Parathyroid adenoma (tissue), 2 donors: ENCODE measurements at regions not wholly inside any gene's neighbourhood (a gene's known extent, or its start where the extent isn't known, plus 50 kb on each side); places are given as distances from the start of the nearest gene placed in this dataset.

Source experiments
- H2AFZ ChIP-seq: fragments of 300-600 bp; sonication (generic); one replicate; pipeline ENCODE4 v1.7.0; 2017; ENCODE audit warnings: antibody characterized with exemption, mild to moderate bottlenecking
- H3K27ac ChIP-seq: fragments of 300-600 bp; sonication (generic); one replicate; pipeline ENCODE4 v1.7.0; 2017
- H3K27me3 ChIP-seq: fragments of 300-600 bp; sonication (generic); one replicate; pipeline ENCODE4 v1.7.0; 2017; ENCODE audit warnings: low read length; ENCODE audit not compliant: control insufficient read depth, insufficient read depth
- H3K36me3 ChIP-seq: fragments of 300-600 bp; sonication (generic); one replicate; pipeline ENCODE4 v1.7.0; 2017; ENCODE audit warnings: low read length; ENCODE audit not compliant: control insufficient read depth, insufficient read depth
- H3K4me1 ChIP-seq: fragments of 300-600 bp; sonication (generic); one replicate; pipeline ENCODE4 v1.7.0; 2017; ENCODE audit warnings: control low read depth
- H3K4me2 ChIP-seq: fragments of 300-600 bp; sonication (generic); one replicate; pipeline ENCODE4 v1.7.0; 2017; ENCODE audit warnings: low read length
- H3K4me3 ChIP-seq: fragments of 300-600 bp; sonication (generic); one replicate; pipeline ENCODE4 v1.7.0; 2017; ENCODE audit warnings: low read depth, low read length
- H3K79me2 ChIP-seq: fragments of 300-600 bp; sonication (generic); one replicate; pipeline ENCODE4 v1.7.0; 2017; ENCODE audit warnings: control low read depth
- H3K9ac ChIP-seq: fragments of 300-600 bp; sonication (generic); one replicate; pipeline ENCODE4 v1.7.0; 2017; ENCODE audit warnings: mild to moderate bottlenecking
- H3K9me3 ChIP-seq: fragments of 300-600 bp; sonication (generic); one replicate; pipeline ENCODE4 v1.7.0; 2017; ENCODE audit warnings: low read length; ENCODE audit not compliant: control insufficient read depth
- TF ChIP-seq, protein P1 (sequence below): fragments of 300-600 bp; sonication (generic); IDR thresholded peaks from one replicate; pipeline ENCODE4 v1.7.0; 2017; ENCODE audit warnings: antibody characterized with exemption, mild to moderate bottlenecking
- donor health status: primary hyperparathyroidism.

DNA sequence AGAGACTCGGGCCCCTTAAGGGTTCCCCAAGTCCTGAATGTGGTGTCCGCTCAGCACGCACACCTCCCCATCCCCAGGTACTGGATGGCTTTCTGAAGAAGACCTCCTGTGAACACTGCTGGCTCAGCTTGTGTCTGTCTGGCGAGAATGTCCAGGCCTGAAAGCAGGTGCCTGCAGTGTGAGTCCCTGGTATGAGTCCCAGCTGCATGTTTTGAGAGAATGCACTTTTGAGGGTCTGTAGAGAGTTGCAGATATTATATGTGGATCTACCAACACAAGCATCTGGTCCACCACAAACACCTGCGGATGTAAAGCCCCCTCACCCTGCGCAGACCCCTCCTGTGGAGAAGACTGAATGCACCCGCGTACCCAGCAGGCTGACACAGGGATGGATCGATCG, 1308.9 kb downstream of the TBC1D22A start:
- Histone ChIP-seq H3K27ac (no peak overlapping the region), H3K4me2 (no peak overlapping the region), H3K36me3 (no peaks in the 10 kb centered on the region), H2AFZ (no peak overlapping the region), H3K9me3 (no peaks in the 10 kb centered on the region), H3K79me2 (no peaks in the 10 kb centered on the region), H3K27me3 (no peaks in the 10 kb centered on the region), H3K4me1 (no peaks in the 10 kb centered on the region), H3K9ac (no peak overlapping the region), H3K4me3 (no peak overlapping the region)
- TF ChIP-seq, protein P1, sequence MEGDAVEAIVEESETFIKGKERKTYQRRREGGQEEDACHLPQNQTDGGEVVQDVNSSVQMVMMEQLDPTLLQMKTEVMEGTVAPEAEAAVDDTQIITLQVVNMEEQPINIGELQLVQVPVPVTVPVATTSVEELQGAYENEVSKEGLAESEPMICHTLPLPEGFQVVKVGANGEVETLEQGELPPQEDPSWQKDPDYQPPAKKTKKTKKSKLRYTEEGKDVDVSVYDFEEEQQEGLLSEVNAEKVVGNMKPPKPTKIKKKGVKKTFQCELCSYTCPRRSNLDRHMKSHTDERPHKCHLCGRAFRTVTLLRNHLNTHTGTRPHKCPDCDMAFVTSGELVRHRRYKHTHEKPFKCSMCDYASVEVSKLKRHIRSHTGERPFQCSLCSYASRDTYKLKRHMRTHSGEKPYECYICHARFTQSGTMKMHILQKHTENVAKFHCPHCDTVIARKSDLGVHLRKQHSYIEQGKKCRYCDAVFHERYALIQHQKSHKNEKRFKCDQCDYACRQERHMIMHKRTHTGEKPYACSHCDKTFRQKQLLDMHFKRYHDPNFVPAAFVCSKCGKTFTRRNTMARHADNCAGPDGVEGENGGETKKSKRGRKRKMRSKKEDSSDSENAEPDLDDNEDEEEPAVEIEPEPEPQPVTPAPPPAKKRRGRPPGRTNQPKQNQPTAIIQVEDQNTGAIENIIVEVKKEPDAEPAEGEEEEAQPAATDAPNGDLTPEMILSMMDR: no peak

DNA sequence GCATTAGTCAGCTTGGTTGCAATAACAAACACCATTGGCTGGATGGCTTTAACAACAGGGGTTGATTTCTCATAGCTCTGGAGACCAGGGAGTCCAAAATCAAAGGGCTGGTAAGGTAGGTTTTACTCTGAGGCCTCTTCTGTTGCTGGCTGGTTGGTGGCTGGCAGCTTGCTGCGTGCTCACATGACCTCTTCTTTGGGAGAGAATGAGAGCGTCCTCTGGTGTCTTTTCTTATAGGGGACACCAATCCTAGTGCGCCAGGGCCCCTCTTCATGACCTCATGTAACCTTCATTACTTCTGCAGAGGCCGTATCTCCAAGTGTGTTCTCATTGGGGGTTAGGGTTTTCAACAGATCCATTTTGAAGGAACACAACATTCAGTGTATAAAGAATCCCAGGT, 1308.3 kb downstream of the TBC1D22A start:
- Histone ChIP-seq H3K9ac (no peak overlapping the region), H3K27me3 (no peaks in the 10 kb centered on the region), H3K9me3 (no peaks in the 10 kb centered on the region), H2AFZ (no peak overlapping the region), H3K4me3 (no peak overlapping the region), H3K79me2 (no peaks in the 10 kb centered on the region), H3K4me2 (no peak overlapping the region), H3K4me1 (no peaks in the 10 kb centered on the region), H3K27ac (no peak overlapping the region), H3K36me3 (no peaks in the 10 kb centered on the region)
- TF ChIP-seq, protein P1: no peak

- Histone ChIP-seq H3K27me3 (no peaks in the 10 kb centered on the region), H3K27ac (no peak overlapping the region), H3K36me3 (no peaks in the 10 kb centered on the region), H3K4me2 (no peak overlapping the region), H3K4me1 (no peaks in the 10 kb centered on the region), H3K79me2 (no peaks in the 10 kb centered on the region), H3K9ac (no peak overlapping the region), H2AFZ (no peak overlapping the region), H3K9me3 (no peaks in the 10 kb centered on the region), H3K4me3 (no peak overlapping the region)
- TF ChIP-seq, protein P1: no peak
Observed at GRCh38 chr22:48070083-48070482, 1307.6 kb downstream of the TBC1D22A start.

DNA sequence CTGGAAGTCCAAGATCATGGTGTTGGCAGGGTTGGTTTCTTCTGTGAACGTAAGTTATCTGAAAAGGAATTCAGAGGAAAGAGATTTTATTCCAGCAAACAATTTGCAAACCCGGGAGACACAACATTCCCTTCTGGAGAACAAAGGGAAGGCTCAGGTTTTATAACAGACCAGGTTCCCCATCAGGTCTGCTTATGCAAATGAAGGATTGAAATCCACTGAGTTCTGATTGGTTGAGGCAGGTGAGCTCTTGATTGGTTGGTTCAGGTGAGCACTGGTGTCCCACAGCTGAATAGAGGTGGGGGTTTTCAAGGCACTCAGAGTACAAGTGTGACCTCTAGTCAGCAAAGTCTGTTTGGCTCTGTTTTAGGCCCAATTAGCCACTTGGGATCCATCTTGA, 1306.8 kb downstream of the TBC1D22A start:
- H3K9me3 ChIP-seq: no peaks in the 10 kb centered on the region
- H3K36me3 ChIP-seq: no peaks in the 10 kb centered on the region
- no peaks in the 10 kb centered on the region for H3K79me2 ChIP-seq
- H3K9ac ChIP-seq: no peak overlapping the region
- TF ChIP-seq, protein P1: no peak
- H3K4me2 ChIP-seq: no peak overlapping the region
- no peaks in the 10 kb centered on the region for H3K4me1 ChIP-seq
- no peak overlapping the region for H3K27ac ChIP-seq
- H2AFZ ChIP-seq: no peak overlapping the region
- H3K4me3 ChIP-seq: no peak overlapping the region
- H3K27me3 ChIP-seq: no peaks in the 10 kb centered on the region

DNA sequence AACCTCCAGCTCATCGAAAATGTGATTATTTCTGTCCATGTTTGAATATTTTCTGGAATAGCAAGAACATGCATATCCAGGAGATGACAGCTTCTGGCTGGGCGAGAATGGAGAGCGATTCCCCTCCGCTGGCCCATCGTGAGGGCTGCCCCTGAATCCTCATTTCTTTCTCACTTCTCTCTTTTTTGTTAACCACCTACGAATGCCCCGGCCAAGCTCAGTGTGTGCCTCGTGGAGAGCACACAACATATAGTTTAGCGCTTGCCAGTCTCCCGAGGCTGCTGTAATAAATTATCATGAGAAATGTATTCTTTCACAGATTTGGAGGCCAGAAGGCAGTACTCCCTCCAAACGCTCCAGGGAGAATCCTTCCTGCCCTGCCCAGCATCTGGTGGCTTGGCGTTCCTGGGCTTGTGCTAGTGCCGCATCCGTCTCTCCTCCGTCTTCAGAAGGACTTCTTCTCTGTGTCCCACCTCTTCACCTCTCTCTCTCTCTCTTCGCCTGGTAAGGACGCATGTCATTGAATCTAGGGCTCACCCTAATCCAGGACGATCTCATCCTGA, 1306.0 kb downstream of the TBC1D22A start:
- Histone ChIP-seq H3K4me1 (no peaks in the 10 kb centered on the region), H3K4me2 (no peak overlapping the region), H3K27ac (no peak overlapping the region), H3K9me3 (no peaks in the 10 kb centered on the region), H3K9ac (no peak overlapping the region), H3K4me3 (no peak overlapping the region), H3K79me2 (no peaks in the 10 kb centered on the region), H2AFZ (no peak overlapping the region), H3K27me3 (no peaks in the 10 kb centered on the region), H3K36me3 (no peaks in the 10 kb centered on the region)
- TF ChIP-seq, protein P1: no peak
